Left forelimb (tissue), 1 donor: ENCODE measurements at regions not wholly inside any gene's neighbourhood (a gene's known extent, or its start where the extent isn't known, plus 50 kb on each side); places are given as distances from the start of the nearest gene placed in this dataset.
"Not testable (repeated sequence)": the region's sequence is repeated elsewhere in the genome, so short reads cannot be mapped to it uniquely, and the experiment has no call there.

Experiments used
- DNase-seq: peaks from one replicate; pipeline ENCODE4 v3.0.0-alpha.2; 2018; ENCODE audit warnings: low spot score

DNA sequence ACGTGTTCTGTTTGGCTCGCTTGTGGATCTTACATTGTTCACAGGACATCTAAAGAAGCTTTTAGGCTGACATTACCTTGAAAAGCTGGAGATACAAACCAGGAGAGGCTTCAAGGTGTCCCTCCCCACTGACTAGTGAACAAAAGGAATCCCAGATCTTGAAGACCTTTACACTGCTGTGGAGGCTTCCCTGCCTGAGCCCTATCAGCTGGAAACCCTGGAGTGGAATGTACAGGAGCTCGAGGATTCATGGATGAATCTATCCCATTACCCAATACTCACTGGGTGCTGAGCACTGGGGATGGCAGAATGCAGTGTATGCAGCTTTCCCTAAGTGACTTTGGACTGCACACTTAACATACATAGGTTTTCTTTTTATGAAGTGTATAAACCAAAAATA is 82.3 kb upstream of the MFGE8 start:
- no peak for DNase-seq

DNA sequence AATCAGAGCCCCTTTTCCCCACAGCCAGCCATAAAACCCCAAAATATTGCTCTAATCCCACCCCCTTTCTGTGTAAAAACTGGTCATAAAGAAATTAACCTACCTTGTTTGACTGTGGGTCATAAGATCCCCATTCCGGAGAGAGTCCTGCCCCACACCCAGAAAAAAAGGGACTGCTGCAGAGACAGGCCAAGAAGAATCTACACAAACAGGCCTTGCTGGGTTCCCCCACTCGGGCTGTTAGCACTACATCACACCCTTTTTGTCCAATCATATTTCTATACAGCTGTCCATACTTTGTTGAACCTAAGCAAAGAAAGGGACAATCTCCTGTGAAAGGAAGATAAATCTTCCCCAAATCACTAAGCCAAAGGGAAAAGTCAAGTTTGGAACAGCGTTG is 84.4 kb upstream of the MFGE8 start:
- no peak for DNase-seq

DNA sequence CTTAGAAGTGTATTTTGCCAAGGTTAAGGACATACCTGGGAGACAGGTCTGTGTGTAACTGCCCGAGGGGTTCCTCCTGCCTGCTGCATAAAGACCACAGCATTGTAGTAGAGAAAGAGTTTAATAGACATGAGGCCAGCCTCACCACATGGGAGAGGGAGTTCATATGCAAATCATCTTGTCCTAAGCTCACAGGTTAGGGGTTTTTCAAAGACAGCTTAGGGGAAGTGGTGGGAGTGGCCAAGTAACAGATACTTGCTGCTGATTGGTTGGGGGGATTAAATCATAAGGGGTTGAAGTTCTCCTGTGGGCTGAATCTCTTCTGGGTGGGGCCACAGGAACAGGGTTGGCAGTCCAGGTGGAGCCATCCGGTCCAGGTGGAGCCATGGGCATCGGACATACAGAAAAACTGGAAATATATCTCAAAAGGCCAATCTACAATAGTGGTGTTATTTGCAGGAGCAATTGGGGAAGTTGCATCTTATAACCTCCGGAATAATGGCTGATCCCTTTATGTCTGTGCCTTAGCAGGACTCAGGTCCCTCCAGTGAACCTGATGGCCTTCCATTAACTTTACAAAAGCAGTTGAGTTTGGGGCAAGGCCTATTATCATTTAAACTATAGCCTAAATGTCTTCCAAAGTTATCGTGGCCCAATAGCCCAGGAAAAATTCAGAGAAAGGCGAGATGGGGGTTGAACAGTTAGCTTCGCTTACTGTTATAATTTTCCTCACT is 86.0 kb upstream of the MFGE8 start:
- DNase-seq, result no peak

DNA sequence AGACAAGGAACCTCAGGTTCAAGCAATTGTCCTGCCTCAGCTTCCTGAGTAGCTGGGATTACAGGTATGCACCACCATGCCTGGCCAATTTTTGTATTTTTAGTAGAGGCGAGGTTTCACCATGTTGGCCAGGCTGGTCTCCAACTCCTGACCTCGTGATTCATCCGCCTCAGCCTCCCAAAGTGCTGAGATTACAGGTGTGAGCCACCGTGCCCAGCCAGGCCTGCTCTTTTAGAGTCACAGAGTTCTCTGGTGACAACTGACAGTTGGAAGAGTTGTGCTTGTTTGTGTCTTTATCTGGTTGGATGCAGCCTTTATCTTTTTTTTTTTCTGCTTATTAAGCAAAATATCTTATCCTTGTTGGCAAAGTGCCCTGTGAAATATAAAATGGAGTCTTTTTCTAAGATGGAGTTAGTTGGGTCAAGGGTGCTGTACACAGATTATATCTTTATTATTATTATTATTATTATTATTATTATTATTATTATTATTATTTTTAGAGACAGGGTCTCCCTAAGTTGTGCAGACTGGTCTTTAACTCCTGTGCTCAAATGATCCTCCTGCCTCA is 86.5 kb upstream of the ABHD2 start:
- not testable (repeated sequence) for DNase-seq

DNA sequence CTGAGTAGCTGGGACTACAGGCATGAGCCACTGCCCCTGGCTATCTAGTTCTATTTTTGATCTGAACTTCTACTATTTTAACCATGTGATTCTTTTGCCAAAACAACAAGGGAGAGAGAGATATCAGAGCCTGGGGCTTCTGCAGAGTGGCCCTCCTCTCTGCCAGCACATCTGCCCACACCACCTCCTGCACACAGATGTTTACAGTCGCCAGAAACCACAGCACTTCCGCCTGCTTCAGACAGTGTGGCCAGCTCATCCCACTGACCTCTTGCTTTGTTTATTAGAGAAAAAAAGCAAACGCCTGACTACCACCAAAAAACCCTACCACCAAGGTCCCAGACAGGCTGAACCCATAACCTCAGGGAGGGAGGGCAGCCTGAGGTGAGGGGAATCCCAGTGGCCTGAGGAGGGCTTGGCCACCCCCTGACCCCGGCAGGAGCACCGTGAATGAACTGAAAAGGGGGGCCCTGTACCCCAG is 85.9 kb upstream of the ABHD2 start:
- DNase-seq, result no peak

DNA sequence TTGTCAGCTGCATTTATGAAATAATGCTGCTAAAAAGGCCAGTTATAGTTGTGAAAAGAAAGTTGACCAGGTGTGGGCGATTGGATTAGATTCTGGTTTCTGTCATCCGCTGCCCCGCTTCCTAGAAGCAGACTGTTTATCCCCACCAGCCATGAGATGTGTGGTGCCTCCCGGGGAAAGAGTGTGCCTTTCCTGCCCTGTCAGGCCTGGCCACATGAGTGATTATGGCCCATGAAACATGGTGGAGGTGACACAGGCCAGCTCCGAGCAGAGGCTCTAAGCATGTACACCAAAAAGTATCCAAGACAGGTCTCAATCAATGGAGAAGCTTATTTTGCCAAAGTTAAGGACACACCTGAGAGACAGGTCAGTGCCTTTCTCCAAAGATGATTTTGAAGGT is 85.4 kb upstream of the ABHD2 start:
- DNase-seq, result no peak

DNA sequence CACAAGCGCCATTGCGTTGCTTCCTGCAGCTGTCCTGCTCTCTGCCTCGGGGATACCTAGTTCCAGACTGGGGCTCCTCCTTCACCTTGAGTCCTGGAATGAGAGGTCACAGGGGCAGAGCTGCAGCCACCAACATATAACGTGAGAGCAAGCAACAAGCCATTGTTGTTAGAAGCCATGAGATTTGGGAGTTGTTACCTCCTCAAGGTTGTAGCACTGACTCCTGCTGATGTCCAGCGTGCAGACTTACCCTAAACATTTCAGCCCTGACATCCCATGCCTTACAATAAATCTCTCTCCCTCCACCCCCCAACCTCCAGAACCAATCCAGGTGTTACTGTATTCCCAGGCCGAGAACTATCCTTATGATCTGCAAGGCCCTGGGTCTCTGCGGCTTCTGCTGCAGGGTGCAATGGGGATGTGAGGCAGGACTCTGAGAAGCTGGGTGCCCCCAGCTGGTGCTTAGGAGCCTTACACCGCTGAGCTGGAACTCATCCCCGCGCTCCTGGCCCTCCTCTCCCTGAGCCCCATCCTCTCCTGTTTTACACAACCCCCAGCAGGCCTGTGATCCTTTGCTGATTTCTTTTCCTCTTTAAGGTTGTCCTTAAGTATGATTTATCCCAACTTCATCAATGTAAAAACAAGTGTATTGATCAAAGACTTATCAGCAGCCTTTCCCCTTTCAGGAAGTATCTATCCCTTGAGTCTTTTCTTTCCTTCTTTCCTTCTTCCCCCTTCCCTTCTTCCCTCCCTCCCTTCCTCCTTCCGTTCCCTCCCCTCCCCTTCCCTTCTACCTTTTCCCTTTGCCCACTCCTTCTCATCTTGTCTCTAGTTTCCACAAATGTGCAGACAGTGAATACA is 84.2 kb upstream of the ABHD2 start:
- DNase-seq, result no peak

DNA sequence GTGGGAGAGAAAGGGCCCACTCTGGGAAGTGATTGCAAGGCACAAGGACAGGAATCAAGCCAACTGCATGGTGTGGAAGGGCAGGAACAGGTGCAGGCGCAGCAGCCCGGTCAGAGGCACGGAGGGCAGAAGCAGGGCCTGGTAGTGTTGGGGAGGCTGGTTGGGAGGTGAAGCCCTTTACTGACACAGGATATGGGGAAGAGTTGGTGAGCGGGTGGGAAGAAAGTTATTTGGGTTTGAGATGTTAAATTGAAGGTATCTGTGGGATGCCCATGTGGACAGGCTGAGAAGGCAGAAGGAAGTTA is 83.6 kb upstream of the ABHD2 start:
- DNase-seq, result no peak

DNA sequence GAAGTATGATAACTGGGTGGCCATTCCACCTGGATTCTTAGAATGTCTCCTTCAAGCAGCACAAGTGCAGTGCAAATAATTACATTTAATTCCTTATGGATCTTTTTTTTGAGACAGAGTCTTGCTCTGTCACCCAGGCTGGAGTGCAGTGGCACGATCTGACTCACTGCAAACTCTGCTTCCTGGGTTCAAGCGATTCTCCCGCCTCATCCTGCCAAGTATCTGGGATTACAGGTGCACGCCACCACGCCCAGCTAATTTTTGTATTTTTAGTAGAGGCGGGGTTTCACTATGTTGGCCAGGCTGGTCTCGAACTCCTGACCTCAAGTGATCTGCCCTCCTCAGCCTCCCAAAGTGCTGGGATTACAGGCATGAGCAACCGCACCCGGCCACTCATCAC is 80.7 kb upstream of the ABHD2 start:
- not testable (repeated sequence) for DNase-seq

DNA sequence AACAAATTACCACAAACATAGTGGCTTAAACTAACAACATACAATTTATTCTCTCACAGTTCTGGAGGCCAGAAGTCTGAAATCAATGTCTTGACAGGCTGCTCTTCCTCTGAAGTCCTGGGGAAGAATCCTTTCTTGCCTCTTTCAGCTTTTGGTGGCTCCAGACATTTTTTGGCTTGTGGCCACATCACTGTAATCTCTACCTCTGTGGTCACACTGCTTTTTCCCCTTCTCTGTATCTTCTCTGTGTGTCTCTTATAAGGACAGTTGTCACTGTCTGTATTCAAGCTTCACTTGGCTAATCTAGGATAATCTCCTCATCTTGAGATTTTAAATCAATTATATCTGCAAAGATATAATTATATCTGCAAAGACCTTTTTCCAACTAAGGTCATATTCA is 80.3 kb upstream of the ABHD2 start:
- DNase-seq, result no peak

DNA sequence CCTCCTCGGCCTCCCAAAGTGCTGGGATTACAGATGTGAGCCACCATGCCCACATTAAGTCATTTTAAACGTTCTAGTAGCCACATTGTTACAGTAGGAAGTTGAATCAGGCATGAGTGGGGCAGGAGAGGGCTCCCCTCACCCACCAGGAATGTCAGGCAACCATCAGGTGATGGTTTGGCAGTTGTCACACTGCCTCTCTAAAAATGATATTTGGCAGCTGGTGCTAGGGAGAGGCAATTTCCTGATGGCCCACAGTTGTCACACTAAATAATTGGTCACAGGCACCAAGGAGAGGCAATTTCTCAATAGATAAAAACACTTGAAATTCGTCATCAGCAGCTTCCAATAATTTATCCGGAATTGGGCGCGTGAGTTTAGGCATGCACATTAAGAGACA is 79.2 kb upstream of the ABHD2 start:
- no peak for DNase-seq

DNA sequence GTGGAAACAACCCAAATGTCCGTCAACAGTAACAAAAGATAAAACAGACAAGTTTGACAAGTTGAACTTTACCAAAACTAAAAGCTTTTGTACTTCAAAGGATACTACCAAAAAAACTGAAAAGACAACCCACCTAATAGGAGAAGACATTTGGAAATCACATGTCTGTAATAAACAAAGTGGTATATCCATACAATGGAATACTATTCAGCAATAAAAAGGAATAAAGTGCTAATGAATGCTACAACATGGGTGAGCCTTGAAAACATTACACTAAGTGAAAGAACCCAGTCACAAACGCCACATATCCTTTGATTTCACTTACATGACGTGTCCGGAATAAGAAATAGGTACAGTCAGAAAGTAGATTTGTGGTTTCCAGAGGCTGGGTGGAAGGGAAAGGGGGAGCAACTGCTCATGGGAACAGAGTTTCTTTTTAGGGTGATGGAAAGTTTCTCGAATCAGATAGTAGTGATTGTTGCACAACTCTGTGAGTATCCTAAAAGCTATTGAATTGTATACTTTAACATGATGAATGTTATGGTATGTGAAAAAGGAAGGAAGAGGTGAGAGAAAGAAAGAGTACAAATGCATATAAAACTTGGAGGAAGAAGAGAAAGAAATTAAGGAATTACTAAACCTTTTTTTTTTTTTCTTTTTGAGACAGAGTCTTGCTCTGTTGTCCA is 72.7 kb upstream of the ABHD2 start:
- DNase-seq, result no peak

DNA sequence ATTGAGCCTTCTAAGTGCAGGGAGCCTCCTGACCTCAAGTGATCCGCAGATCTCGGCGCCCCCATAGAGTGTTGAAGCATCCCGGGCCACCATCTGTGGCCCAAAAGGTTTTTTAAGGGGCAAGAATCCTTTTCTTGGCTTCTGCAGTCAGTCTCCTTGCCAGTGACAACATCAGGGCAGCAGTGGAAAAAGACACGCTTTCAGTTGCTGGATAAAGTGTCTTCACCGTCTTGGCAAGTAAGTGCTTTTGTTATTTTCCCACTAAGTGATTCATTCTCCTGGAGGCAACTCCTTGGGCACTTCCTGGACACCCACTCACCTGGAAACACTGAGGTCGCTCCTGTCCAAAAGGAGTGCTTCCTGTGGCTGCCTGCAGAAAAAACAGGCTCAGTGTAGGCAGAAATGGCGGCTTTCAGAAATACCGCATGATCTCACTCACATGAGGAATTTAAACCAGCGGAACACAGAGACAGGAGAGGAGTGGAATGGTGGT is 71.7 kb upstream of the ABHD2 start:
- DNase-seq, result no peak

DNA sequence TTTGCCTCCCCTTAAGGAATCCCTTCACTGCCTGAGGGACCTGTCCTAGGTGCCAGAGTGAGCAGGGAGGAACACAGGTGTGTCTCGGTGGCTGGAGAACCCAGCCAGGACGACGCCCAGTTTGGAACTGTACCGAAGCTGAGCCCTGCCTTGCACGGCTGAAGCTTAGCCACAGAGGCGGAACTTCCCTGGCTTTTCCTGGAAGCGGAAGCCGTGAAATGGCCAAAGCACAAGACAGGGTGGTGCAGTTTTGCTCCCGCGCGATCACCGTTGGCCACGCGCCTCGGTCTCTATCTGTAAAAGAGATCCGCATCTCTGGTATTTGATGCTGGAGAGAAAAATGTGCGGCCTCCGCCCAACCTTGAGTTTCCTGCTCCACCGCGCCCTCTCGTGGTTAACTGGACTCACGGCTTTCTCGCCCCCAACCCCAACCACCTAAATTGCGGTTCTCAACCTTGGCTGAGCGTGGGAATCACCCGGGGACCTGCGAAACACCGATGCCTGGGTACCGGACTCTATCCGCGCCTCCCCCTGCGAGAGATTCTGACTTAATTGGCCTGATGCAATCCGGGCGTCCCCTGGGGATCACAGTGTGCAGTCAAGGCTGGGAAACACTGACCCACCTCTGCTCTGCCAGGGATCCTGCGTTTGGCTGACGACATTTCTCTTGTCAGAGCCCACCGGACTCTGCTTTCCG is 70.7 kb upstream of the ABHD2 start:
- peak; percentile 88 for DNase-seq

DNA sequence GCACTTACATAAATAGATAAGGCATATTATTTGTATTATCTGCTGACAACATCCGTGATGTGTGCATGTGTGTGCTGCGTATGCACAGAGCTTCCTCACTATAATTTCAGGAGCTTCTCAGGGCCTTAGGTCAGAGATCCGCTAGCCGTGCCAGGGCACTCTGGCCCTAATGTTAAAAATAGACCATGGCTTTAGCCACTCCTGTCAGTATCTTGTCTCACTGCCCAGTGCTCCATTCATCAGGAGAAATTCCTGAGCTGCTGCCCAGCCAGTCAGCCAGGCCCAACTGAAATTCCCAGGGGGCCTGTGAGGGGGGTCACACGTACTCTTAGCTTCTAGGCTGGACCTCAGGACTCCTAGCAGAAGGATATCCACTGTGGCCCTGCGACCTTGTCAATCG is 70.0 kb upstream of the ABHD2 start:
- DNase-seq, result no peak

DNA sequence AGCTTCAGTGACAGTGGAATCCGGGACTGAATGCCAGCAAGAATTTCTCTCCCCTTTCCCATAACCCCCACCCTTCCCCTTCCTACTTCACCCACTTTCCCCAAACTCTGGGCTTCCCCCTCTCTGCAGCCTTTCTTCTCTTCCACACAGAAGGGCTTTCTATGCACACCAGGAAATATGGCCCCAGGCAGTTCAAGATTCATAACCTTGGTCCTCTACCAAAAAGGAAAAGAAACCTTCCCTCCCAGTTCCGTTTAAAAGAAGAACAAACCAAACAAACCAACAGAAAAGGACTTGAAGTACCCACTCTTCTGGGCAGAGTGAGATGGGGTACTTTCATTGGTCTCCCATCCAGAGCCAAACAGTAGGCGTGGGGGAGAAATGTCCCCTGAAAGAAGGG is 68.8 kb upstream of the ABHD2 start:
- DNase-seq, result no peak

DNA sequence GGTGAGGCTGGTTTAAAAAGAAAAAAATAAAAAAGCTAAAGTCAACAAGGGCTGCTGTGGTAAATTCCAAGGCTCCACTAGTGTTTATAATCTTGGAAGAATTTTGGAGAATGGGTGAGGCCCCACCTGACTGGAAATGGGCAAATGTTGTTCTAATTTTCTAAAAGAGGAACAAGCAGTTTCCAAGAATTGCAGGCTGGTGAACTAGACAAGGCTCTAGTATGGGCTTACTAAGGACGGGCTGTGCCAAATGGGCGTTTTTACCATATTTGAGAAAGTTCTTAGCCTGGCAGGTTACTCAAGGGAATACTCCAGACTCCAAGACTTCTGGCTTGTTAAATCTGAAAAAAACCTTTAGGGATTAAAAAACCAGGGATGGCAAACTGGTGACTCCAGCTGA is 67.0 kb upstream of the ABHD2 start:
- DNase-seq, result no peak

DNA sequence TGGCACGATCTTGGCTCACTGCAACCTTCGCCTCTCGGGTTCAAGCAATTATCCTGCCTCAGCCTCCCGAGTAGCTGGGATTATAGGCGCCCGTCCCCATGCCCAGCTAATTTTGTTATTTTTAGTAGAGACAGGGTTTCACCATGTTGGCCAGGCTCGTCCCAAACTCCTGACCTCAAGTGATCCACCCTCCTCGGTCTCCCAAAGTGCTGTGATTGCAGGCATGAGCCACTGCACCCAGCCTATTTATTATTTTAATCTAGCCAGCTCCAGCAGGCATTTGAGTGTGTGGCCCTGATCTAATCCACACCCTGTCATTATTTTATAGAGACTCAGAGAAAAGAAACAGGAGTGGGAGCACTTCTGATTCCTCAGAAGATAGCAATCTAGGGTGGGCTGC is 66.4 kb upstream of the ABHD2 start:
- DNase-seq, result not testable (repeated sequence)

DNA sequence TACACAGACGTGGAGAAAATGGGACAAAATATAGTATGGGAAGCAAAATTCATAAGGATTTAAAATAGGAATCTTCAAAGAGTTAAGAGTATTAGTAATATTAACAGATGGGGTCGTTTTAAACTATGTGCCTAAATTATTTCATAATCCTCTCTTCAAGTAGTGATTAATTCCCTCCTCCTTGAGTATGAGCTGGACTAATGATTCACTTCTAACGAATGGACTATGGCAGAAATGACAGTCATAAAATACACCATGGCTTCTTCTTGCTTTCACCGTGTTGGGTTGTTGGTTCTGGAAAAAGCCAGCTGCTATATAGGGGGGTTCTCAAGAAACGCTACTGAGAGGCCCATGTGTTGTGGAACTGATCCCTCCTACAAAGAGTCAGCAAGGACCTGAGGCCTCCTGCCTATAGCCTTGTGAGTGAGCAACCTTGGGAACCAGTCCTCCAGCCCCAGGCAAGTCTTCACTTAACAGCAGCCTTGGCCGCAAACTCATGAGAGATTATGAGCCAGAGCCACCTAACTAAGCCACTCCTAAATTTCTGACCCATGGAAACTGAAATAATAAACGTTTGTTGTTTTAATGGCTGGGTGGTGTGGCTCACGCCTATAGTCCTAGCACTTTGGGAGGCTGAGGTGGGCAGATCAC is 64.8 kb upstream of the ABHD2 start:
- no peak for DNase-seq

DNA sequence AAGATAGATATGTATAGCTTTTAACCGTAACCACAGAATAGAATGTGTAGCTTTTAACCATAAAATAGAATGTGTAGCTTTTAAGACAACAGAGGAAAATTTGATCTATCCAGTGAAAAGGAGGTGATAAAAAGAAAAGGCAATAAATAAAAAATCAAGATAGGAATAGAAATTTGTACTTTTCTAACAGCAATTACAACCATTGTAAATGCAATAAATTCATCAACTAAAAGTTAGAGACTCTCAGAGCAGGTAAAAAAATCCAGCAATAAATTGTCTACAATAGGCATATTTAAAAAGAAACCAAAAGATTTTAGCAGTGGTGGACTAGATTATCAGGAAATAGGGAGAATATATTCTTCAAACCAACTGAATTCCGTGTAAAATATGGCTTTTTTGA is 63.8 kb upstream of the ABHD2 start:
- no peak for DNase-seq

DNA sequence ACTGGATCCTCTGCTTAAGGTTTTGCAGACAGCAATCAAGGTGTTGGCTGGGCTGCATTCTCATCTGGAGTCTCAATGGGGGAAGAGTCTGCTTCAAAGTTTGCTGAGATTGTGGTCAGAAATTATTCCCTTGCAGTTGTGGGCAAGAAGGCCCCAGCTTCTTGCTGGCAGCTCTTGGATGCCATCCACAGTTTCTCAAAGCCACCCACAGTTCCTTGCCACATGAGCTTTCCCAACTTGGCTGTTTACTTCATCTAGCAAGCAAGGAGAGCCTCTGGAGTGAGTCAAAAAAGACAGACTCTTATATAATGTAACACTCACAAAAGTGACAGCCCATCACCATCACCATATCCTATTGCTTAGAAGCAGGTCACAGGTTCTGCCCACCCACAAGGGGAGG is 62.1 kb upstream of the ABHD2 start:
- DNase-seq, result no peak
